ENCODE measurements at regions not wholly inside any gene's neighbourhood (a gene's known extent, or its start where the extent isn't known, plus 50 kb on each side); places are given as distances from the start of the nearest gene placed in this dataset.

GRCh38 chr6:40922281-40922680 lies 116.7 kb downstream of the UNC5CL start:
- TF ChIP-seq GATA2 (IDR thresholded peaks at IDR 0.05; ENCODE audit: low read depth, low read length) (no peak), GATA3 (IDR thresholded peaks at IDR 0.05; ENCODE audit: low read depth, low read length) (no peak)

Measured in SH-SY5Y (cell line).